ENCODE measurements at regions not wholly inside any gene's neighbourhood (a gene's known extent, or its start where the extent isn't known, plus 50 kb on each side); places are given as distances from the start of the nearest gene placed in this dataset.

GRCh38 chr5:29561564-29561963, 1631.9 kb upstream of the CDH6 start:
- TF ChIP-seq GATA2 (IDR thresholded peaks at IDR 0.05; ENCODE audit: low read depth, low read length) = no peak
- TF ChIP-seq GATA3 (IDR thresholded peaks at IDR 0.05; ENCODE audit: low read depth, low read length) = no peak

- TF ChIP-seq GATA2 (IDR thresholded peaks at IDR 0.05; ENCODE audit: low read depth, low read length) (peak; percentile 27; the same call in 1 of the 2 replicates), GATA3 (IDR thresholded peaks at IDR 0.05; ENCODE audit: low read depth, low read length) (peak; percentile 65)
These were observed 1643.0 kb upstream of the CDH6 start for GRCh38 chr5:29550523-29550922.

- no peak for TF ChIP-seq GATA2 (IDR thresholded peaks at IDR 0.05; ENCODE audit: low read depth, low read length)
- TF ChIP-seq GATA3 (IDR thresholded peaks at IDR 0.05; ENCODE audit: low read depth, low read length) = no peak
These were observed 1645.2 kb upstream of the CDH6 start for GRCh38 chr5:29548262-29548661.

GRCh38 chr5:29547236-29547865, 1646.1 kb upstream of the CDH6 start:
- no peak for TF ChIP-seq GATA3 (IDR thresholded peaks at IDR 0.05; ENCODE audit: low read depth, low read length)
- TF ChIP-seq GATA2 (IDR thresholded peaks at IDR 0.05; ENCODE audit: low read depth, low read length) = no peak

GRCh38 chr5:29543501-29543900, 1650.0 kb upstream of the CDH6 start:
- TF ChIP-seq GATA3 (IDR thresholded peaks at IDR 0.05; ENCODE audit: low read depth, low read length) (no peak), GATA2 (IDR thresholded peaks at IDR 0.05; ENCODE audit: low read depth, low read length) (no peak)

GRCh38 chr5:29524227-29524626, 1669.3 kb upstream of the CDH6 start:
- TF ChIP-seq GATA3 (IDR thresholded peaks at IDR 0.05; ENCODE audit: low read depth, low read length) (no peak), GATA2 (IDR thresholded peaks at IDR 0.05; ENCODE audit: low read depth, low read length) (no peak)

- TF ChIP-seq GATA3 (IDR thresholded peaks at IDR 0.05; ENCODE audit: low read depth, low read length) (no peak), GATA2 (IDR thresholded peaks at IDR 0.05; ENCODE audit: low read depth, low read length) (no peak)
These were observed 1675.3 kb upstream of the CDH6 start for GRCh38 chr5:29518176-29518575.

- no peak for TF ChIP-seq GATA2 (IDR thresholded peaks at IDR 0.05; ENCODE audit: low read depth, low read length)
- no peak for TF ChIP-seq GATA3 (IDR thresholded peaks at IDR 0.05; ENCODE audit: low read depth, low read length)
These were observed 1677.3 kb upstream of the CDH6 start for GRCh38 chr5:29516224-29516623.

- TF ChIP-seq GATA3 (IDR thresholded peaks at IDR 0.05; ENCODE audit: low read depth, low read length) = no peak
- no peak for TF ChIP-seq GATA2 (IDR thresholded peaks at IDR 0.05; ENCODE audit: low read depth, low read length)
These were observed 1685.4 kb upstream of the CDH6 start for GRCh38 chr5:29508131-29508530.

- TF ChIP-seq GATA2 (IDR thresholded peaks at IDR 0.05; ENCODE audit: low read depth, low read length) = no peak
- TF ChIP-seq GATA3 (IDR thresholded peaks at IDR 0.05; ENCODE audit: low read depth, low read length) = no peak
These were observed 1689.1 kb upstream of the CDH6 start for GRCh38 chr5:29504411-29504810.

- no peak for TF ChIP-seq GATA2 (IDR thresholded peaks at IDR 0.05; ENCODE audit: low read depth, low read length)
- no peak for TF ChIP-seq GATA3 (IDR thresholded peaks at IDR 0.05; ENCODE audit: low read depth, low read length)
These were observed 1694.6 kb upstream of the CDH6 start for GRCh38 chr5:29498860-29499259.

GRCh38 chr5:29498412-29498811, 1695.1 kb upstream of the CDH6 start:
- TF ChIP-seq GATA2 (IDR thresholded peaks at IDR 0.05; ENCODE audit: low read depth, low read length) (no peak), GATA3 (IDR thresholded peaks at IDR 0.05; ENCODE audit: low read depth, low read length) (no peak)

- TF ChIP-seq GATA3 (IDR thresholded peaks at IDR 0.05; ENCODE audit: low read depth, low read length) = no peak
- no peak for TF ChIP-seq GATA2 (IDR thresholded peaks at IDR 0.05; ENCODE audit: low read depth, low read length)
These were observed 1708.2 kb upstream of the CDH6 start for GRCh38 chr5:29485333-29485732.

- no peak for TF ChIP-seq GATA3 (IDR thresholded peaks at IDR 0.05; ENCODE audit: low read depth, low read length)
- no peak for TF ChIP-seq GATA2 (IDR thresholded peaks at IDR 0.05; ENCODE audit: low read depth, low read length)
These were observed 1723.9 kb upstream of the CDH6 start for GRCh38 chr5:29469581-29469980.

- TF ChIP-seq GATA3 (IDR thresholded peaks at IDR 0.05; ENCODE audit: low read depth, low read length) (no peak), GATA2 (IDR thresholded peaks at IDR 0.05; ENCODE audit: low read depth, low read length) (no peak)
These were observed 1731.2 kb upstream of the CDH6 start for GRCh38 chr5:29462241-29462640.
